Cardiac muscle cell (in vitro differentiated cells and primary cell): ENCODE measurements at regions not wholly inside any gene's neighbourhood (a gene's known extent, or its start where the extent isn't known, plus 50 kb on each side); places are given as distances from the start of the nearest gene placed in this dataset.
"Not testable (repeated sequence)": the region's sequence is repeated elsewhere in the genome, so short reads cannot be mapped to it uniquely, and the experiment has no call there.

Source experiments
- DNase-seq, 2 donors: peaks; one replicate each; pipeline versions ENCODE4 v3.0.0 to v3.0.0-alpha.2; 2010 to 2017; ENCODE audit warnings: low read depth in 1 of 2, low spot score in 1 of 2
- H3K27ac ChIP-seq: fragments of 200-600 bp; sonication (generic); 2 replicates; pipeline ENCODE4 v1.5.1; 2016
- H3K27me3 ChIP-seq: fragments of 200-600 bp; sonication (generic); 2 replicates; pipeline ENCODE4 v1.6.0; 2016; ENCODE audit warnings: control low read depth
- H3K36me3 ChIP-seq: fragments of 200-600 bp; sonication (generic); 2 replicates; pipeline ENCODE4 v1.5.1; 2016; ENCODE audit warnings: control low read depth
- H3K4me1 ChIP-seq: fragments of 200-600 bp; sonication (generic); 2 replicates; pipeline ENCODE4 v1.8.1; 2017; ENCODE audit warnings: low read depth, mild to moderate bottlenecking, mixed run types
- H3K4me3 ChIP-seq: fragments of 200-600 bp; sonication (generic); 2 replicates; pipeline ENCODE4 v1.5.1; 2016; ENCODE audit warnings: mild to moderate bottlenecking
- H3K9me3 ChIP-seq: fragments of 200-600 bp; sonication (generic); 2 replicates; pipeline ENCODE4 v1.5.1; 2017; ENCODE audit warnings: low read depth, mild to moderate bottlenecking, control low read depth
- CTCF ChIP-seq: IDR thresholded peaks from 2 replicates; pipeline ENCODE4 v1.5.1; 2012; ENCODE audit warnings: low read depth, mild to moderate bottlenecking, low read length

GRCh38 chr1:120640261-120641013 is 83.3 kb upstream of the NBPF26 start:
- not testable (repeated sequence) for H3K27ac ChIP-seq, H3K4me3 ChIP-seq, DNase-seq, H3K27me3 ChIP-seq, H3K36me3 ChIP-seq, H3K4me1 ChIP-seq, H3K9me3 ChIP-seq
- TF ChIP-seq CTCF: peak; percentile 9

DNA sequence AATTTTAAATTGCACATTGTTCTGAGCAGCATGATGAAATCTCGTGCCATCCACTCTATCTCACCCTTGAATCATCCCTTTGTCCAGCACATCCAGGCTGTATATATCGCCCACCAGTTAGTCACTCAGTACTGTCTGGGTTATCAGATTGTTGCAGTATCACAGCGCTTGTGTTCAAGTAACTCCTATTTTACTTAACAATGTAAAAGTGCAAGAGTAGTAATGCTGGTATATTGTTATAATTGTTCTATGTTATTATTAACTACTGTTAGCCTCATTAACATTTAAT is 82.8 kb upstream of the NBPF26 start:
- H3K4me1 ChIP-seq, H3K27me3 ChIP-seq, DNase-seq, H3K9me3 ChIP-seq, H3K36me3 ChIP-seq, H3K27ac ChIP-seq, H3K4me3 ChIP-seq: not testable (repeated sequence)

DNA sequence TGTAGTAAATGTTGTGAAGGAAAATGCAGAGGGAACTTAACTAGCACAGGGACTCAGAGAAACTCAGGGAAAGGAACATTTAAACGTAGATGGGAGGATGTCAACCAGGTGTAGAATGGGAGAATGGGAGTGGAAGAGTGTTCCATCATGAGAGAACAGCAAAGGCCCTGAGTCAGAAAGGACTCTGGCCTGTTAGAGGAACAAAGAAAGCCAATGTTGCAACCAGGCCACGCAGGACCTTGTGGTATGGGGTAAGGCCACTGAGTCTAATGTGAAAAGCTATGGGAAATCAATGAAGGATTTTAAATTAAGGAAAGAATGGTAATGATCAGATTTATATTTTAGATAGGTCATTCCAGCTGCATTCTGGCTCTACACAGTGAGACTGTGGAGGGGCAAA is 76.6 kb upstream of the NBPF26 start:
- H3K9me3 ChIP-seq, H3K4me3 ChIP-seq, H3K27ac ChIP-seq, H3K4me1 ChIP-seq, H3K27me3 ChIP-seq, DNase-seq, H3K36me3 ChIP-seq: not testable (repeated sequence)

DNA sequence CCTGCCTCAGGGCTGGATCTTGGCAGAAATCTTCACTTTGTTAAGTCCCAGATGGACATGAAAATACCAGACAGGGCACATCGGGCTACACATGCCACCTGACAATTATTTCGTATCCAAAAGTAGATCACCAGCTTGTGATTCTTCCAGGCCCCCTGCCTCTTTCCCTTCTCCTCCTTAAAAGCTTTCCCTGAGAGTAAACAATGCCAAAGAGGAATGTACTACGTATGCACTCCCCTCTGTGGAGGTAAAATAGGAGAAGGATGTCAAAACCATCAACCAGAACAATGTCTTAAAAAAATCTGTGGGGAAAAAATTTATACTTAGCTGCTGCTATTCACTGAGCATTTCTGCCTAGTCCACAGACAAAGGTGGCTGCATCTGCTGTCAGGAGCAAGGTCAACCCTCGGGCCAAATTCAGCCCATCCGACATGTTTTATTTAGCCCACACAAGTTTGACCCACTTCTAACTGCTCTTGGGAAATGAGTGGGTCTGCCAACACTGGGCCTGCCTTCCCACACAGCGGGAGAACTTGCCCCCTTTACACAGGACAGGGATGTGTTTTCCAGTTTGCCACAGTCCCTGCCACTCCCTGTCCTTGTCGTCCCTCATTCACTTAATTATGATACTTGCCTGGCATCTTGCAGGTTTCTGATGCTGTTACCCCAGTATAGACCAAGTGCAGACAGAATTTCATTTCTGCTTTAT is 74.7 kb upstream of the NBPF26 start:
- not testable (repeated sequence) for DNase-seq, H3K4me3 ChIP-seq, H3K9me3 ChIP-seq, H3K27ac ChIP-seq, H3K27me3 ChIP-seq, H3K4me1 ChIP-seq, H3K36me3 ChIP-seq

GRCh38 chr1:120649730-120650129 is 74.0 kb upstream of the NBPF26 start:
- H3K4me3 ChIP-seq, H3K9me3 ChIP-seq, H3K36me3 ChIP-seq, DNase-seq, H3K27ac ChIP-seq, H3K27me3 ChIP-seq, H3K4me1 ChIP-seq: not testable (repeated sequence)

DNA sequence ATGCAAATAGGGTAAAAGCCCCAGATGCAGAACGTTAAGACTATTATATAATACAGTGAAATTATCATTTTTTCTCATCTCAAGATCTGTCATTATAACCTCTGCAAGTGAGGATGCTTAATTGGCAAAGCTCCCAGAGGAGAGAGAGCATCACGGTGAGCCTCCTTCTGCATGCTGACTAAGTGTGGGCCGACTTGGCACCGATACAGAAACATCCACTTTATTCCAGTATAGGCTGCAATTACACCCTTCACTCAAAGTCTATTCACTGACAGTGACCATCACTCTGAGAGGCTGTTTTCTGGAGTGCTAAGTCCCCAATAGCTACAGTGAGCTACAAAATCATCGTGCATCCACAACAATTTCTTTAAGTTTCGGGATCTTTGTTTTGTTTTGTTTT is 69.6 kb upstream of the NBPF26 start:
- H3K4me3 ChIP-seq, H3K4me1 ChIP-seq, H3K9me3 ChIP-seq, DNase-seq, H3K27me3 ChIP-seq, H3K36me3 ChIP-seq, H3K27ac ChIP-seq: not testable (repeated sequence)

GRCh38 chr1:120655394-120655793 is 68.4 kb upstream of the NBPF26 start:
- not testable (repeated sequence) for DNase-seq, H3K9me3 ChIP-seq, H3K27ac ChIP-seq, H3K27me3 ChIP-seq, H3K36me3 ChIP-seq, H3K4me3 ChIP-seq, H3K4me1 ChIP-seq

DNA sequence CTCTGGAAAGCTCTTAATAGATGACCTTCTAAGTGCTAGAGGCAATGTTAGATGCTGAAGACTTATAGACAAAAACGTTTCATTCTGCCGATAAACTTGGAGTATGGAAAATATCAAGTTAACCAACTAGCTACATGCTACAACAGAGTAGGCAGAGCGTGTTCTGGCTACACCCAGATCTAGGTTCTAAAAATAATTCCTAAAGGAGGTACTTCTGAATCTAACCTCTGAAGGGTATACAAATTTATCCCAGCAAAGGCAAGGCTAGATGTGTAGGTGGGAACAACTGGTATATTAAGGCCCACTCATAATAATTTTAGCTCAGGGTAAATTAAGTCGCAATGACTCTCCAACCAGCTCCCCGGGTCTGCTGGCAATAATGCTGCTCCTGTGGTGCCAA is 67.6 kb upstream of the NBPF26 start:
- DNase-seq, H3K9me3 ChIP-seq, H3K4me3 ChIP-seq, H3K36me3 ChIP-seq, H3K27me3 ChIP-seq, H3K27ac ChIP-seq, H3K4me1 ChIP-seq: not testable (repeated sequence)

- H3K27me3 ChIP-seq, H3K27ac ChIP-seq, H3K9me3 ChIP-seq, DNase-seq, H3K4me3 ChIP-seq, H3K36me3 ChIP-seq, H3K4me1 ChIP-seq: not testable (repeated sequence)
These were observed 65.9 kb upstream of the NBPF26 start for GRCh38 chr1:120657804-120658203.

GRCh38 chr1:120658622-120659021 is 65.1 kb upstream of the NBPF26 start:
- H3K36me3 ChIP-seq, DNase-seq, H3K4me1 ChIP-seq, H3K27ac ChIP-seq, H3K27me3 ChIP-seq, H3K9me3 ChIP-seq, H3K4me3 ChIP-seq: not testable (repeated sequence)

DNA sequence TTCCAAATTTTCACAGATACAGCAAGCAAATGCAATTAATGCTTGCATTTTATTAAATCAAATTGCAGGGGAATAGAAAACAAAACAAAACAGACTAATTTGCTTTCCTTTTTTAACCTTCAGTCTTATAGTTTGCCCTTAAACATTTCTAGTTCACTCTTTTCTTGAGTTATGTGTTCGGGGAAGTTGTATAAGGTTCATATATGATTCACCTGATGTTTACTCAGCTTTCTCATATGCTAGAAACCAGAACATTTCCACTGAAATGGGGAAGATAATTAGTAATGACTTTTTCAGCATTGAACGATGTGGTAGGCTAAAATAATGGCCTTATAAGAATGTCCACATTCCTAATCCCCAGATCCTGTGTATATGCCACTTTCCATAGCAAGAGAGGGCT is 64.6 kb upstream of the NBPF26 start:
- not testable (repeated sequence) for H3K9me3 ChIP-seq, H3K36me3 ChIP-seq, DNase-seq, H3K4me3 ChIP-seq, H3K4me1 ChIP-seq, H3K27ac ChIP-seq, H3K27me3 ChIP-seq

DNA sequence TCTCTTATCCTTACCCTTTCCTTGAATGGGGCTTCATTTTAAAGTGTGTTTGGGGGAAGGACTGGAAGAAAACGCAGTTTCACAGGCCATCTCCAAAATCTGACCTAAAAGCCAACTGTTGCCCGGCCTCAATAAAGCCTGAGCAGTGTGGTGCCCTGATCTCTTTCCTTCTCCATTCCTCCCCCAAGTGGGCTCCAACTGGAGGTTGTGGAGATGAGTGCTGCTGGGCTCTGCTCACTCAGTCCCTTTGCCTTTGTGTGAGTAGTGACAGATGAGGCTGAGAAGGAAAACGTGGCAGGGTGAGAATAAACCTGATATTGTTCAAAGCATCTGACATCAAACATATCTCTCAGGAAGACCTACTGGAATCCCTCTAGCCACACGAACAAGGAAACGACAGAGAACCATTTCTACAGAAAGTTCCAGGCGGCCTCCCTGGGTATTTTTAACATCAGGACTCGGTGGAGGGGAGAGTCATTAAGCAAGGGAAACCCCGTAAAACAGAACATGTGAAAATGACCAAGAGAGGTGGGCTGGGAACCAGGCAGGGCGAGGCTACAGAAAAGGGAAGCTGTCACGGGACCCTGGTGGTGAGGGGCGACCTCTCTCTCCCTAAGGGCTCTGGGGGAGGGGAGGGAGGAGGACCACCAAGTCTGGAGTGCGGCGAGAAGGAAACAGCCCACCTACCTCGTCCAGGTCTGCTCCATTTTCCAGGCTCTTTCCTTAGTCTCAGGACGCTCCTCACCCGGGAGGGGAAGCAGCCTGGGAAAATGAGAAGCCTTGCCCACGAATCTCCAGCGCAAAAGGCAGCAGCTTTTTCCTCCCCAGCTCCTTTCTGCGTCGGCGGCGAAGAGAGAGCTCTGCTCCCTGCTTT is 59.1 kb upstream of the NBPF26 start:
- DNase-seq, H3K4me3 ChIP-seq, H3K4me1 ChIP-seq, H3K27ac ChIP-seq, H3K9me3 ChIP-seq, H3K36me3 ChIP-seq, H3K27me3 ChIP-seq: not testable (repeated sequence)

GRCh38 chr1:120665250-120665577 is 58.5 kb upstream of the NBPF26 start:
- H3K4me3 ChIP-seq, H3K9me3 ChIP-seq, DNase-seq, H3K36me3 ChIP-seq, H3K27ac ChIP-seq, H3K4me1 ChIP-seq, H3K27me3 ChIP-seq: not testable (repeated sequence)
